ENCODE measurements at regions not wholly inside any gene's neighbourhood (a gene's known extent, or its start where the extent isn't known, plus 50 kb on each side); places are given as distances from the start of the nearest gene placed in this dataset.

- no CpG with 5 or more reads among the region's 4 CpGs for whole genome bisulfite sequencing, 2 experiments (ENCODE audit: extremely low coverage in 2 of 2, insufficient read length in 1 of 2)
- Histone ChIP-seq H2BK120ac (ENCODE audit: low read depth, low read length) (no peak overlapping the region), H3K4me1 (ENCODE audit: control insufficient read depth, insufficient read depth, low read length) (no peaks in the 10 kb centered on the region), H2AK9ac (replicated peaks; ENCODE audit: low read depth, low read length, poor library complexity) (no peak overlapping the region), H3K79me1 (ENCODE audit: low read depth in 1 of 2, low read length in 2 of 2) (no peaks in the 10 kb centered on the region), H3K18ac (ENCODE audit: low read depth, low read length) (no peak overlapping the region), H3K56ac (ENCODE audit: extremely low read depth, insufficient read depth, low read length) (no peak overlapping the region), H3K9me3 (ENCODE audit: control insufficient read depth, insufficient read depth, low read length) (no peaks in the 10 kb centered on the region), H4K20me1 (ENCODE audit: insufficient read depth, low read length) (no peaks in the 10 kb centered on the region), H3K9ac (ENCODE audit: low read depth, low read length) (no peak overlapping the region), H3K4ac (ENCODE audit: low read depth, low read length) (no peak overlapping the region), H2BK5ac (ENCODE audit: low read depth, low read length, poor library complexity, severe bottlenecking) (no peak overlapping the region), H3K9me1 (ENCODE audit: insufficient read depth, low read length) (no peaks in the 10 kb centered on the region), H3K27me3 (ENCODE audit: control insufficient read depth, insufficient read depth, low read length) (no peaks in the 10 kb centered on the region), H2BK15ac (ENCODE audit: low read depth, low read length) (no peak overlapping the region), H3K27ac (ENCODE audit: insufficient read depth, low read length) (no peak overlapping the region), H4K8ac (ENCODE audit: low read depth in 2 of 2, low read length in 2 of 2) (no peak overlapping the region), H3K23ac (ENCODE audit: low read depth, low read length) (no peak overlapping the region), H3K36me3 (ENCODE audit: control insufficient read depth, insufficient read depth, low read length) (no peaks in the 10 kb centered on the region), H2AK5ac (ENCODE audit: low read depth, low read length) (no peak overlapping the region), H3K4me2 (ENCODE audit: low read depth, low read length) (no peak overlapping the region), H2AFZ (replicated peaks; ENCODE audit: low read length, poor library complexity) (no peak overlapping the region), H4K91ac (ENCODE audit: insufficient read depth, low read depth, low read length) (no peak overlapping the region), H4K5ac (ENCODE audit: low read depth, low read length) (no peak overlapping the region), H2BK20ac (ENCODE audit: low read depth, low read length) (no peak overlapping the region), H3K4me3 (ENCODE audit: insufficient read depth, low read depth, low read length) (no peak overlapping the region), H3K14ac (replicated peaks; ENCODE audit: low read depth, low read length) (no peak overlapping the region)
- ATAC-seq (ENCODE audit: low read depth) (no peak), DNase-seq (no peak)
- intact Hi-C loops (cut with micrococcal nuclease): no loop called here
- BruUV-seq (replicated peaks): no TSS peak
- POLR2A ChIA-PET (ENCODE audit: unreplicated experiment): no interaction called here
- in situ Hi-C loops (cut with MboI; ENCODE audit: low sequenced_read_pairs): no loop called here
- TF ChIP-seq FOS (IDR thresholded peaks at IDR 0.05; ENCODE audit: low read depth, low read length) (no peak), RCOR1 (IDR thresholded peaks at IDR 0.05; ENCODE audit: insufficient replicate concordance, low read length) (no peak), POLR2A (IDR thresholded peaks at IDR 0.05; ENCODE audit: low read depth, low read length) (no peak), RFX5 (IDR thresholded peaks at IDR 0.05; ENCODE audit: low read depth, low read length) (no peak), MXI1 (IDR thresholded peaks at IDR 0.05; ENCODE audit: borderline replicate concordance, low read depth, low read length) (no peak), CHD1 (IDR thresholded peaks at IDR 0.05; ENCODE audit: low read depth, low read length) (no peak), SMC3 (IDR thresholded peaks at IDR 0.05; ENCODE audit: low read depth, low read length) (no peak), MAFK (IDR thresholded peaks at IDR 0.05; ENCODE audit: low read depth, low read length) (no peak), MAZ (IDR thresholded peaks at IDR 0.05; ENCODE audit: borderline replicate concordance, low read depth, low read length) (no peak), BHLHE40 (IDR thresholded peaks at IDR 0.05; ENCODE audit: low read depth, low read length) (no peak)
- dilution Hi-C loops (cut with HindIII; ENCODE audit: low sequenced_read_pairs, unreplicated experiment): no loop called here
- CTCF ChIA-PET: no interaction called here
Observed at GRCh38 chr5:18000744-18001143, 366.5 kb downstream of the TAF11L14 start.

Data from IMR-90 (cell line).